GM18858 (cell line): ENCODE measurements at regions not wholly inside any gene's neighbourhood (a gene's known extent, or its start where the extent isn't known, plus 50 kb on each side); places are given as distances from the start of the nearest gene placed in this dataset.
"Not testable (repeated sequence)": the region's sequence is repeated elsewhere in the genome, so short reads cannot be mapped to it uniquely, and the experiment has no call there.

ENCODE experiments used
- ATAC-seq: cut with Tn5 transposase; IDR thresholded peaks from one replicate; pipeline ENCODE4 v1.9.1; 2021; ENCODE audit not compliant: unreplicated experiment

DNA sequence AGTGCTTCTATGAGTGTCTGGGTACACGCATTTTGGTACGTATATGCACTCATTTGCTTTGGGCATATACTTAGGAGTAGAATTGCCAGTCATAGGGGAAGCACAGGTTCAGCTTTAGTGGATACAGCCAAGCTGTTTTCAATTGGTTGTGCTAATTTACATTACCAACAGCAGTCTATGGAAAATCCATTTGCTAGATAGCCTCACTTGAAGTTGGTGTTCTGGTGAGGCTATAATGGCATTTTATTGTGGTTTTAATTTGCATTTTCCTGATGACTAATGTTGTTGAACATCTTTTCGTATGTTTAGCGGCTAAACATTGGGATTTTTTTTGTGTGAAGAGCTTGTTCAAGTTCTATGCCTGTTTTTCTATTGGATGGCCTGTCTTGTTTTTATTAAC, 76.8 kb upstream of the ANKH start:
- no peak for ATAC-seq

DNA sequence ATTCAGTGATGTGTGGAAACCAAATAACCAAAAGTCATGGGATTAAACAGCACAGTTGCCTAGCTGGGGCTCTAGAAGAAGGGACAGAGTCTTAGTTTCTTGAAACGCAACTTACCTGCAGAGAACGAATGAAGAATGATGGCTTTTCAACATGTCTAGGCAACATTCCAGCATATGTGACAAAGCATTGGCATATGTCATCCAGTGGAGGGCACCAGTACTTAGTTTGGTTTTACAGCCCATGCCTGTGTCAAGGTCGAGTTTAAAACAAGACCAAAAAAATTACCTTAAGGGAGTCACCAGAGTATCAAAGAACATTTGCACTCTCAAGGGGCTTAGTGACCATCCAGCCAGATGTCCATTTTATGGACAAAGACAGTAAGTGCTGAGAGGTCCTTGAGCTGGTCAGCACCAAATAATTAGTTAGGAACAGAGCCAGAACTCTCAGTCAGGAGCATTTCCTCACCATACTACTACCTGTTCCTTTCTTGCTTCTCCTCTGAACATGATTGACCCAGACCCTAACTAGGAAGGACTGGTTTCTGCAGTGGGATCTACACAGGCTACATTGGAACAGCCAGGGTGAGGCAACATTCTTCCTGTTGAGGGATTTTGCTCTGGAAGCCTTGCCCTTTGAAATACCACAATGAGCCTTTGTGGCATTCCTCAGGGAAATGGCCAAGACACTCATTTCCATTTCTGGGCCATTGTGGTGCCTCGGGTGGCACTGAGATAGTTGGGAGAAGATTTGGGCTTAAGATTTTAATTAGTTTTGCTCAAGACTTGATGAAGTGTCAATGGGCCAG, 75.4 kb upstream of the ANKH start:
- ATAC-seq: peak; percentile 66

DNA sequence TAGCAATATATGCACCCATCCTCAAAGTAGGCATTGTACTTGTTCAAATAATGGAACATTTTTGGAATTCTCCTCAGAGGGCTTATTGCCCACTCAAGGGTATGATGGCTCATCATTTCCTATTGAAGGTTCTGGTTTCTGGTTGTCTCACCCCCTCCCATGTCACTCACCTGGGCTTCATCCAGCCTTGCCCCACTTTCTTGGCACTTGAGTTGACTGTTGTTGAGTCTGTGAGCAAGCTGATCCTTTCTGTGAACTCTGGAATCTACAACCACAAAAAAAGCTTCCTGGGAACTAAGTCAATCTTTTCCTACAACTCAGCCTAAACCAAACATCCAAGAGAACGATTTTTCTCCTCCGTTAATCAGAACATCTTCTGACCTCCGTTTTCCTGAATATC, 73.9 kb upstream of the ANKH start:
- no peak for ATAC-seq

DNA sequence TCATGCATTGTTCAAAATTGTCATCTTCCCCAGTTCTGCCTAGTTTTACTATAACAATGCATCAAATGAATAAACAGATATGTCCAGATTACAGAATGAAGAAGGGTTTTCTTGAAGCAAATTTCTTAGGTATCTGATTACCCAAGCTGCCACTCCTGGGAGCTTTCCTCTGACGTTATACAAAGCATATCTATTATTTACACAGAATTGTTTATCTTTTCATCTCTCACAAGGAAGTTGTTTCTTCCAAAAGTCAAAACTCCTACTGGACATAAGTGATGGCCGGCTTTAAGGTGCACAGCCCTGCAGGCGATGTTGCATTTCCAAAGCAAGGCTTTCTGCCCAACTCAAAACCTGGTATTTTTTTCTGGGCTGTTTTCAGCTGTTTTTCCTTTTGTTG, 73.4 kb upstream of the ANKH start:
- no peak for ATAC-seq

DNA sequence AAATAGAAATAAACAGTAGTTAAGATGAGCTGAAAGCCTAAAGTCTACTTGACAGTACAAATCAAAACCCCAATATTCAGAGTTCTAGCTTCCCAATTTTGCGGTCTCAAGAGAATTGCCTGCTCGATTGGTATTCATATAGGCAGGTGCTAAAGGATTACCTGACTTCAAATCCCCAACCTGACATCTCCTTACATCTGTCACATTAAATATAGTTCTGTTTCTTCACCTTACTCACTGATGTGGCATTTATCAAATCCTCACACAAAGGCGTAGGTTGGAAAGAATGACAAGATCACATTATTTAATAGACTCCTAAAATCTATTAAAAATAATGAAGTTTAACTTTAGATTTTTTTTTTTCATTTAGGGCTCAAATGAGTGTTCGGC, 72.8 kb upstream of the ANKH start:
- ATAC-seq: no peak

DNA sequence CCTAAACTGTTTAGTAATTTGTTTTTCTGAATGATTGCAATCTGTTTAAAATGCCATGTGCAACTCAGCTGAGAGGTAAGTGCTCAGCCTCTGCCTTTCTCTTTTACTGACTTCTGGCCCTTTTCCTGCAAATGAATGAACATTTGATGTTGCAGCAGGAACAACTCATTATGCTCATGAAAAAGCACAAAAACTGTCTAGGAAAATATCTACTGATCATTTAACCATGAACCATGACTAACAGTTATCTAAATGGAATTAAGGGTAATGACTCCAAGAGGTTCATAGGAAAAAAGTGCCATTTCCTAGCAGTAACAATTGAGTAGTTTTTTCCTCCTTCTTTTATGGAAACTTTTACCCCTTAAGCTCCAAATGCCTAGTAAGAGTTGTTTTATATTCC, 70.6 kb upstream of the ANKH start:
- ATAC-seq: no peak

DNA sequence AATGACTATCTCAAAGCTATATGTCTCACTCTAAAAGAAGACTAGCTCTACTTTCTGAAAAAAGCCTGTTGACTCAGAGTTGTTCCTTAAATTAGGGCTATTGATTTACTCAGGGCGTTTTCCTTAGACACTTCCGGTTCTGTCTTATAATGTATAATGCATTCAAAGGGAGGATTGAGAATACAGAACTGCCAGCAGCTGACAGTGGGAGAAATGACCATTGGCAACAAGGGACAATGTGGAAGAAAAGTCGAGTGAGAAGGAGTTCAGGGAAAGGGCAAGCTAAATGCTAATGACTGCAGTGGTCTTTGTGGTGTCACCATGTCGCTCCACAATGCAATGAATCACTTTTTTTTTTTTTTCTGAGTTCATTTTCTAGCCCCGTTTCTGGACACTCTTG, 65.7 kb upstream of the ANKH start:
- ATAC-seq: no peak

DNA sequence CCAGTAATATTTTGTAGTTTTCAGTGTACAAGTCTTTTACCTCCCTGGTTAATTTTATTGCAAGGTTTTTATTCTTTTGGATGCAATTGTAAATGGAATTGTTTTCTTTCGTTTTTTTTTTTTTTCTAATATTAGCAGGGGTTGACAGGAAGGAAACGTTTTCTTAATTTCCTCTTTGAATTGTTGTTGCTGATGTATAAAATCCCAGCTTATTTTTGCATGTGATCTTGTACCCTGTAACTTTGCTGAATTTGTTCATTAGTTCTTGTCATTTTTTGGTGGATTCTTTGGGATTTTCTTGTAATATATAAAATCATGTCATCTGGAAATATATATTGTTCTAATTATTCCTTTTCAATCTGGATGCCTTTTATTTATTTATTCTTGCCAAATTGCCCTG, 65.0 kb upstream of the ANKH start:
- no peak for ATAC-seq

DNA sequence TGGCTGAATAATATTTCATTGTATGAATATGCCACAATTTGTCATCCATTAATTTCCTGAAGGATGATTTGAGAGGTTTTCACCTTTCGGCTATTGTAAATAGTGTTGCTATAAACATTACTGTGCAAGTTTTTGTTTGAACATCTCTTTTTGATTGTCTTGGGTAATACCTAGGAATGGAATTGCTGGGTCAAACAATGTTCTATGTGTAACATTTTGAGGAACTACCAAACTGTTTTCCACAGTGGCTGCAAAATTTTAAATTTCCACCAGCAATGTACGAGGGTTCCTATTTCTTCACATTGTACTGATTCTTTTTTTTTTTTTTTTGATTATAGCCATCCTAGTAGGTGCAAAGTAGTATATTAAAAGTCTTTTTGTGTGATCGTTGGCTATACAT, 63.8 kb upstream of the ANKH start:
- ATAC-seq: no peak

DNA sequence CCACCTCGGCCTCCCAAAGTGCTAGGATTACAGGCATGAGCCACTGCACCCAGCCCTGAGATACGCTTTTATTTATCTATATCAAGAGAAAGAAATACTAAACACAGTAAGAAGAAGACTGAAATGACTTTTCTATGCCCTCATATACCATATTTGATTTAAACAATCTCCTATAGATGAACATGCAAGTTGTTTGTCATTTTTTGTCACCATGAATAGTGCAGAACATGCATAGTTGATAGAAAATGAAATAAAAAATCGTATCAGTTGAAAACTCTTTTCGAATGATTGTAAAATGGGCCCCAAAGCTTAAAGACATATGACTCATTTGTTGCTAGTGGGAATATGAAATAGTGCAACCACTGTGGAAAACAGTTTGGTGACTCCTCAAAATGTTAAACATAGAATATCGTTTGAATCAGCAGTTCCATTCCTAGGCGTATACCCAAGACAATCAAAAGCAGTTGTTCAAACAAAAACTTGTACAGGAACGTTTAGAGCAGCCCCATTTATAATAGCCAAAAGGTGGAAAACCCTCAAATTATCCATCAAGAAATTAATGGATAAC, 61.4 kb upstream of the ANKH start:
- ATAC-seq: no peak

DNA sequence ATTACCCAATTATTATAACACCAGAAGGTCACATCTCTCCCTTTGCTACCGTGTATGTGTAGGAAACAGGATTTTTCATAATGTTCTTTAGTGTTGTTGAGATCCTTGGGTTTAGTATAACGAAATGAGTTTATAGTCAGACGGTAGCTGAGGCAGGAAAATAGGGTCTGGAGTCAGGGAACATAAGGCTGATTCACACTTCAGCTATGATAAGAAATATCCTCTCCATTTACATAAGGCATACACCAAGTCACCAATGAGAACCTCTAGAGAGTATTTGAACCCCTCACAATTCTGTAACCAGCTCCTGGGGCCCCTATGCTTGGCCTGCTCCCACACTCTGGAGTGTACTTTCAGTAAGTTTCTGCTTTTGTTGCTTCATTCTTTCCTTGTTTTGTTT, 58.9 kb upstream of the ANKH start:
- ATAC-seq: no peak

DNA sequence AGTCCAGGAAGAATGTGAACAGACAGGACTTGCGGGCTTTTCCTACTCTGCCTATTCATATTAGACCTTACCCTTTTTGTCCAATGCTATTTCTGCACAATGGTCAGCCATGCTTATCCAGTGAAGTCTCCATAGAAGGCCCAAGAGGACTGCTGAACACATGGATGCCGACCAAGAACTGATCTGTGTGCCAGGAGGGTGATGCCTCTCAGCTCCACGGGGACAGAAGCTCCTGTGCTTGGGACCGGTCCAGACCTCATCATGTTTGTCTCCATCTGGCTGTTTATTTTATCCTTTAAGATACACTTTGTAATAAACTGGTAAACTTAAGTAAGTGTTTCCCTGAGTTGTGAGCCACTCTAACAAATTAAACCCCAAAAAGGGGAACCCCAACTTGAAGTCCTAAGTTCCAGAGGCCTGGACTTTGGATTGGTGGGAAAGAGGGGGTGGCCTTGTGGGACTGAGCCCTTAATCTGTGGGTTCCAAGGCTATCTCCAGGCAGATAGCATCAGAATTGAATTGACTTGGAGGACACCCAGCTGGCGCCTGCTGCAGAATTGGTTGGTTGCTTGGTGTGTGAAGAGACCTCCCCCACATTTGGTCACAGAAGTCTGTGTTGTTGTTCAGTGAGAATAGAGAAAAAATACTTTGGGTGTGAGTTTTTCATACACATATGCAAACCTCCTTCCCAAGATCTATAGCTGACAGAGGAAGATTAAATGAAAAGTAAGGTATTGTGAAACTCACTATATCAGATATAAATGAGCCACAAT, 57.9 kb upstream of the ANKH start:
- ATAC-seq: no peak

DNA sequence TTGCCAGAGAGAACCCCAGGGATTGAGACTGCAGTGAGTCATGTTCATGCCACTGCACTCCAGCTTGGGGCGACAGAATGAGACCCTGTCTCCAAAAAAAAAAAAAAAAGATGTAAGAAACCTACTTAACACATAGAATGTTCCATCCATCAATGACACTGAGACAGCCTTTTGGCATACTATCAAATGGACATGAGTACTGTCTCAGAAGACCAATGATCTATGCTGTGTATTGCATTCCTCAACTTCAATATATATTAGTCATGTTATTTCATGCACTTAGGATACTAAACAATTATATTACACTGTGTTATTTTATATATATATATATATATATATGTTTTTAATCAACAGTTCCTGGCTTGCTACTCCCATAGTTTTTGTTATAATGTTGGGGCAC, 57.1 kb upstream of the ANKH start:
- ATAC-seq: no peak

DNA sequence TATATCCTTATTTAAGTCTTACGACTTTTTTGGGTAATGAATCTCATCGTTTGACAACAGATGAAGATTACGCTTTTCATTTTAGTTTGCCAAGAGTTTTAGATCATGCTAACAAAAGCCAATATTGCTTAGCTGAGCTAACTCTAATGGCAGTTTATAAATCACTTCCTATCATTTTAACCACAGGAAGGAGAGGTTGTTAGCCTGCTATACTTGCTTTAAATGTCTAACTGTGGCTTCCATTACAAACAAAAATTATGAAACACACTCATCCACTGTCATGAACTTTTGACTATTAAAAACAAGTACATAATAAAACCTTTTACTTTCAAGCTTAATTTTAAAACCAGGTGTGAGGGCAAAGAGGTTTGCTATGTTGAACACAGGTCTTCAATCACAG, 53.7 kb upstream of the ANKH start:
- no peak for ATAC-seq

DNA sequence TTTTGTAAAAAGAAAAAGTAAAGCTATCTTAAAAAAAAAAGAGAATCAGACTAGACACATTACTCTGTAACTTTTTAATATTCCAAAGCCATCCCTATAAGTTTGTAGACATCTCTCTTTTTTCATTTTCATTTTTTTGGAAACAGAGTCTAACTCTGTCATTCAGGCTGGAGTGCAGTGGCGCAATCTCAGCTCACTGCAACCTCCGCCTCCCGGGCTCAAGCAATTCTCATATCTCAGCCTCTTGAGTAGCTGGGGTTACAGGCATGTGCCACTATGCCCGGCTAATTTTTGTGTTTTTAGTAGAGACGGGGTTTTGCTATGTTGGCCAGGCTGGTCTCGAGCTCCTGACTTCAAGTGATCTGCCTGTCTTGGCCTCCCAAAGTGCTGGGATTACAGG, 51.4 kb upstream of the ANKH start:
- not testable (repeated sequence) for ATAC-seq

DNA sequence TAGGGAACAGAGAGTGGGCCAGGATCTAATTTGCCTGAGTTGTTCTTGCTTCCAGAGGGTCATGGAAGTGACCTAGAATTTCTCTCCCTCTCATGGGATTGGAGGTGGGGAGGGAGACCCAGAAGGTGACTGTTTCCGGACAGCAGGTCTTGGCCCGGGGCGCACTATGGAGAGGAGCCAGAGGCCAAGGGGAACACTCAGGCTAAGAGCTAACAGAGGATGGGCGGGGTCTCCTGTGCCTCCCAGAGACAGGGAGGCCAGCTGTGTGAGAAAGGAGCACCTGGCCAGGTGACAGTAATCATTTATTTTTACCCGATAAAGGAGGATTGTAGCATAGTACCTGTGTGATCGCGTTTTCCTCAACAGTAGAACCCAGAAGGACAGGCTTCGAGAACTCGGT, 50.9 kb upstream of the ANKH start:
- no peak for ATAC-seq
